Stimulated activated memory B cell treated with anti-CD40 and anti-IgM and Interleukin-4, amounts not matched to agents 10 μg/mL and 1 μg/mL and 100 μg/mL, for 72 hours (primary cell): ENCODE measurements at regions not wholly inside any gene's neighbourhood (a gene's known extent, or its start where the extent isn't known, plus 50 kb on each side); places are given as distances from the start of the nearest gene placed in this dataset.
A peak's percentile ranks its signal among the peaks of the same experiment; 100 is the strongest.

Experiments
- ATAC-seq: fragments of 150-1000 bp; cut with Tn5 transposase; 2 replicates; pipeline ENCODE4 v1.10.0; 2021
- H3K27ac Mint-ChIP-seq: one replicate; pipeline ENCODE4 v1.8.0; 2022; ENCODE audit warnings: mild to moderate bottlenecking, mixed read lengths
- H3K27me3 Mint-ChIP-seq: one replicate; pipeline ENCODE4 v1.8.0; 2022; ENCODE audit warnings: mixed read lengths
- H3K36me3 Mint-ChIP-seq: one replicate; pipeline ENCODE4 v1.8.0; 2022; ENCODE audit warnings: mixed read lengths
- H3K4me1 Mint-ChIP-seq: one replicate; pipeline ENCODE4 v1.8.0; 2022; ENCODE audit warnings: mixed read lengths
- H3K4me3 Mint-ChIP-seq: one replicate; pipeline ENCODE4 v1.8.0; 2022; ENCODE audit warnings: mild to moderate bottlenecking, moderate library complexity, mixed read lengths
- H3K9me3 Mint-ChIP-seq: one replicate; pipeline ENCODE4 v1.8.0; 2022; ENCODE audit warnings: mixed read lengths

DNA sequence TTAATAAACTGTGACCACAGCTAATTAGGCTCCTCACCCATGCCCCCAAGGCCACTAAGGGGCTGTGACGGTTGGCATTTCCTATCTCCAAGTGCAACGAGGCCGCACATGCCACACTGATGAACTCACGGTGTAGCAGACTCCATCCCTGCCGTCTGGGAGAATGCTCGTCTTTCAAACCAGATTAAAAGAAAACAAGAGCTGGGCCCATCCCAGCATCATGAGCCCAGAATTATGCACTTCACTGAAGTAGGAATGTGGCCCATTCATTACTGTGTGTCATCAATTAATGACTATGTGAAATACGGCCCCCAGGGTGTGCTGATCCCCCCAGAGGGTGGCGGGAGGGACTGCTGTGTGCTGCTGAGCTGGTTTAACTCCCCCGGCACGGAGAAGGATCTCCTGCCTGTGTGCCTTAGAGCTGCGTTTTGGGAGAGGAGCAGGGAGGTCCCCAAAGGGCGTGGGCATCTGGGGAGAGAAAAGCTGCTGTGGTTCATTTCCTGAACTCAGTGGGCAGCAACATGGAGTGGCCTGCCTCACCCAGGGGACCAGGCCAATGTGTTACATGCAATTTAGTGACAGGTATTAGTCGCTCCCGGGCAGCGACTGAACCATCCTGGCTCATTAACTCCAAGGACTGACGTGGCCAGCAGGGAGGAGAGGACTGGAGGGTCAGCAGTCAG lies 194.5 kb downstream of the FOXL1 start:
- Mint-ChIP-seq H3K36me3 (no peaks in the 10 kb centered on the region), H3K27me3 (peaks cover 38% of the 10 kb centered on the region), H3K4me3 (no peak overlapping the region), H3K4me1 (no peaks in the 10 kb centered on the region), H3K27ac (no peak overlapping the region), H3K9me3 (no peaks in the 10 kb centered on the region)
- peak; percentile 24 for ATAC-seq

DNA sequence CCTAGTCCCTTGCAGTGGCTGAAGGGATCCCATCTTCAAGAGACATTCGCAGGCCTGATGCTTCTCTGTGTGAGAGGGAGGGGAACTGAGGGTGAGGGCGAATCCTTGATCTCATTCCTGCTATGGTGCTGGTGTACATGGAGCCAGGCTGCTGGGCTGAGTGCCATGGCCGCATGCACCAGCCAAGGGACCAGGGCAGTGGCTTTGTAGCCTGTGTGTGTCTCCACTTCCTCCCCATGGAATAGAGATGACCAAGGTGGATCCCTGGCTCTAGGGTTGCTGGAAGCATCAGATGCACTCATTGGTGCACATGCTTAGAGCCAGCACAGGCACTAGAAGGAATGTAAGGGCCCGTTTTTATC lies 195.0 kb downstream of the FOXL1 start:
- ATAC-seq = no peak
- H3K27ac Mint-ChIP-seq = no peak overlapping the region
- H3K9me3 Mint-ChIP-seq = no peaks in the 10 kb centered on the region
- no peaks in the 10 kb centered on the region for H3K36me3 Mint-ChIP-seq
- H3K27me3 Mint-ChIP-seq = peaks cover 38% of the 10 kb centered on the region
- H3K4me1 Mint-ChIP-seq = no peaks in the 10 kb centered on the region
- H3K4me3 Mint-ChIP-seq = no peak overlapping the region

DNA sequence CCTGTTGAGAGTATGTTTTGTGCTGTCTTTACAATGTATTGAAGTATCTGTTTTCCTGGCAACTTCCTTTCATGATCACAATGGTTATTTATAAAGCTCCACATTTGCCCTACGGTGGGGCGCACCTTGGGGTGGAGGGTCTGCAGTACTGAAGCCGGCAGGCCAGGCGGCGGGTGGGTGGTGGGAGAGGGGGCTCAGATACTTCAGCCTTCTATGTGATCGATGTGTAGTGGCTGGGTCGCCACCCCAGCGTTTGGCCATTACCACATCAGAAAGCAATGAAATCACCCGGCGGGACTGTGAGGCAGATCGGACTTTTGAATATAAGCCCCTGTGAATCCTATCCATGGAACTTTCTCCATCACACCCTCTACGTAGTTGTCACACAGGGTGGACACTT lies 196.6 kb downstream of the FOXL1 start:
- H3K4me1 Mint-ChIP-seq = no peaks in the 10 kb centered on the region
- no peak for ATAC-seq
- no peaks in the 10 kb centered on the region for H3K9me3 Mint-ChIP-seq
- no peak overlapping the region for H3K27ac Mint-ChIP-seq
- no peaks in the 10 kb centered on the region for H3K36me3 Mint-ChIP-seq
- H3K4me3 Mint-ChIP-seq = no peak overlapping the region
- peaks cover 33% of the 10 kb centered on the region for H3K27me3 Mint-ChIP-seq

DNA sequence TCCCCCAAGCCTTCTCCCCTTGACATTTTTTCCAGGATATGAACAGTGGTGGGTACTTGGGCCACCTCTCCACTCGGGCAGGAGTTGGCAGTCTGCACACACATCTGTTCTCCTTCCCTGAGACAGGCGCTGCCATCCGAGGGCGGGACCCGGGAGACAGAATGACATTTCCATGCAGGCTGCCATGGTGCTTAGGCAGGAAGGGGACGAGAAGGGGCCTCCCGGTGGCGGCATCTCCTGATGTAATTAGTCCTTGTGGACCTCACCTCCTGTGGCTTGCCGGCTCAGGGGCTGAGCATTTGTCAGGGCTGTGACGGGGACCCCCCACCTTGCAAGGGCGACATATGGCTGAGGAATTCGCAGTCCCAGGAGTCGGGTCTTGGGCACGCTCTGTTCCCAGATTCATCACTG lies 197.2 kb downstream of the FOXL1 start:
- H3K9me3 Mint-ChIP-seq = no peaks in the 10 kb centered on the region
- H3K27ac Mint-ChIP-seq = no peak overlapping the region
- no peak overlapping the region for H3K4me3 Mint-ChIP-seq
- H3K36me3 Mint-ChIP-seq = no peaks in the 10 kb centered on the region
- ATAC-seq = no peak
- H3K4me1 Mint-ChIP-seq = no peaks in the 10 kb centered on the region
- H3K27me3 Mint-ChIP-seq = peaks cover 31% of the 10 kb centered on the region

DNA sequence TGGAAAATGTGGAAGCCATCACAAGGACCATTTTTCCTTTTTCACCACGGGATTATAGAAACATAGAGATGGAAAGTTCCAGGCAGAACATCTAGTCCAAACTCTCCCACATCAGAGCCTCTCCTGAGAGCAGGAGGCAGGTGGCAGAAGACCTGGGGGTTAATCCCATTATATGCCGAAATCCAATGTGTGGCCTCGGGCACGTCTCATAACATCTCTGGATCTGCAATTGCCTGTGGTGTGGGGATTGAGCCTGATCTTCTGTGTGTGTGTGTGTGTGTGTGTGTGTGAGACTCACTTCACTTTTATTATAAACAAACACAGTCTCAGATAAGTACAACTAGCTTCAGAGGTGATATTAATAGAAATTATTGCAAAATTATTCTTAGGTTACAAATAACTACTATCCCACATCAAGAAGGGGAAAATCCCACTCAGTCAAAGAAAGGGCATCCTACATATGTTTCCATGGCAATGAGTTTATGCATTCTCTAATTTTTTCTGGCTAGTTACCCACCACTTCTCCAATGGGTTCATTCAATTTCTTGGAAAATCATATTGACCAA lies 199.1 kb downstream of the FOXL1 start:
- H3K9me3 Mint-ChIP-seq = no peaks in the 10 kb centered on the region
- peaks cover 29% of the 10 kb centered on the region for H3K27me3 Mint-ChIP-seq
- no peak for ATAC-seq

DNA sequence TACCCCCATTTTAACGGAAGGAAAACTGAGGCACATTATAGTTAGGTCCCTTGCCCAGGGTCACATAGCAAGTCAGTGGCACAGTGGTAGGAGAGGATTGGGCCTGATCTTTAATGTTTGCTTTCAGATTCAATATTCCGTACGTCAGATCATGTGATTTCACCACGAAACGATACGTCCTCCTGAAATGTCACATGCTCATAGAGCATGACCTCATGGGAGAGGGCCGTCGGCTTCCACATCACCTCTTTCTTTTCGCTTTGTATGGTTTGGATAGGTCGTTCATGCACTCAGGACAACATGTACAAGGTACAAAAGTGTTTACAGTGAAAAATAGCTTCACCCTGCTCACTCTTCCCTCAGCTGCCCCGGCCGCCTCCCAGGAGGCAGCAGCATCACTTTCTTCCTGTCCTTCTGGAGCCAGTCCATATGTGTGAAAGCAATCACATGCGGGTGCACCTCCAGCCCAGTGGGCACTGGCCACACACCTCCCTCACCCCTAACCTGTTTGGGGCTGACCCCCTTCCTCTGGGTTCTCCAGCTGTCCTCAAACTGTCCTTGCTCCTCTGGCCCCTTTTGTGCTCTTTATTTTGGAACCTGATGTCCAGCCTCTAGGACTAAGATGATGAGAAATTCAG lies 199.9 kb downstream of the FOXL1 start:
- Mint-ChIP-seq H3K36me3 (no peaks in the 10 kb centered on the region), H3K4me3 (no peak overlapping the region), H3K9me3 (no peaks in the 10 kb centered on the region), H3K27me3 (peaks cover 29% of the 10 kb centered on the region), H3K27ac (no peak overlapping the region), H3K4me1 (no peaks in the 10 kb centered on the region)
- no peak for ATAC-seq

More for the DNA sequence above, 199.1 kb downstream of the FOXL1 start:
- H3K4me3 Mint-ChIP-seq = no peak overlapping the region
- H3K36me3 Mint-ChIP-seq = no peaks in the 10 kb centered on the region
- no peak overlapping the region for H3K27ac Mint-ChIP-seq
- H3K4me1 Mint-ChIP-seq = no peaks in the 10 kb centered on the region

DNA sequence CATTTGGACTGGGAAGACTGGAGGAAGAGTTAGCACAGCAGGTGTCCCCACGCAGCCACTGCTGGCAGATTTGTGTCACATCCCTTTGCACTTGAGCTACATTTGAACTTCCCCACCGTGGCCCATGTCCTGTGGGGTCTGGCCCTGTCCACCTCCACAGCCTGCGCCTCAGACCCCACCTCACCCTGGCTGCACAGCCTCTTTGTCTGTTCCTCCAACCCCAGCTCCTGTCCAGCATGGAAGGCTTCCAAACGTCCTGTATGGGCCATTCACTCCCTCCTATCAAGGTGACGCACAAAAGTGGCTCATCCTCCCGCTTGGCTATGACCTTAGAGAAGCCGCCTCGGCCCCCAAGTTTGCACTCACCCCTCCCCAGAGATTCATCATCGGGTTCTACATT lies 200.6 kb downstream of the FOXL1 start:
- Mint-ChIP-seq H3K4me3 (no peak overlapping the region), H3K27ac (no peak overlapping the region), H3K4me1 (no peaks in the 10 kb centered on the region), H3K9me3 (no peaks in the 10 kb centered on the region), H3K36me3 (no peaks in the 10 kb centered on the region), H3K27me3 (peaks cover 26% of the 10 kb centered on the region)
- no peak for ATAC-seq

DNA sequence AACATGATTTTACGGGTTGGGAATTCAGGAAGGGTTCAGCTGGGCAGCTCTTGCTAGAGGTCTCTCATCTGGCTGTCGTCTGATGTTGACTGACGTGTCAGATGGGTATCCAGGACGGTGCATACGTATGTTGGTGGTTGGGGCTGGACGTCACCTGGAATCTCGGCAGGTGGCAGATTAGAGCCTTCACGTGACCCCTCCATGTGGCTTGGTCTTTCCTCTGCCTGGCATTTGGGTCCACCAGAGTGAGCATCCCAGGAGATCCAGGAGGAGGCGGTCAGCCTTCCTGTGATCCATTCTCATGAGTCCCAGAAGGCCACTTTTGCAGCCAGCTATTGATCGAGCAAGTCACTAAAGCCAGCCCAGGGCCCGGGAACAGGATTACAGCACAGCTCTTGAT lies 202.7 kb downstream of the FOXL1 start:
- Mint-ChIP-seq H3K4me3 (no peak overlapping the region), H3K27ac (no peak overlapping the region), H3K4me1 (no peaks in the 10 kb centered on the region), H3K36me3 (no peaks in the 10 kb centered on the region), H3K27me3 (peaks cover 20% of the 10 kb centered on the region), H3K9me3 (no peaks in the 10 kb centered on the region)
- ATAC-seq = no peak

DNA sequence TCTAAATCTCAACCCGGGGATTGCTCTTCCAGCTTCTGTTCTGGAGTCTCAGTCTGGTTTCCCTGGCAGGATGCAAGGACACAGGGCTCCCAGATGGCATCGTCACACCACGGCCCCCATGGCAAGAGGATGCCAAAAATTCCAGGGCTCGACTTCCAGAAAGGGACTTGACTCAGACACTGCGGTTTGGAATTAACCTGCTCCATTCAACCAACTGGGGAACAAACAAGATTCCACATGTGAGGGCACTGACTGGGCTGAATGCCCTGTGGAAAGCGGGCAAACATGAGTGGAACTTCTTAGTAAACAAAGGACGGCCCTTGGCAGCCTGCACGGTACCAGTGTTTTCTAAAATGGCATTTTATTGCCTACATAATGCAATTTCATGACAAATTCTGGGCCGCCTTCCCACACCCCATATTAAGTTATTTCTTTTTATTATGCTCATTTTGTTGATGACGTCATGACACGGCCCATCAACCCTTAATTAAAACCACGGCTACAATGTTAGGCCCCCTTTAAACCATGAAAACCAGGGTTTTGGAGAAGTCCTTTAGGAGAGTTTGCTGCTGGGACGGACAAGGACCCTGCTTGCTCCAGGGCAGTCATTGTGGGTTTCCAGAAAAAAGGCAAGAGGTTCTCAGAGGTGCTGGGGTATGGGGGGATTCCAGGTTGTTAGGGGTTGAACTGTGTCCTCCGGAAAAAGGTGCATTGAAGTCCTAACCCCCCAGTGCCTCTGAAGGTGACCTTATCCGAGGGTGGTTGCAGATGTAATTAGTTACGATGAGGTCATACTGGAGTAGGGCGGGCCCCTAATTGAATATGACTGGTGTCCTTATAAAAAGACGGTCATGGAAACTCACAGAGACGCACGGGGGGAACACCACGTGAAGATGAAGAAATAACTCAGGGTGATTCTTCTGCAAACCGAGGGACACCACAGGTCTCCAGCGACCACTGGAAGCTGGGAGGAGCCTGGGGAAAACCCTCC lies 205.6 kb downstream of the FOXL1 start:
- no peak for ATAC-seq
- Mint-ChIP-seq H3K27ac (no peak overlapping the region), H3K27me3 (peaks cover 27% of the 10 kb centered on the region), H3K36me3 (no peaks in the 10 kb centered on the region), H3K4me1 (no peaks in the 10 kb centered on the region), H3K9me3 (no peaks in the 10 kb centered on the region), H3K4me3 (no peak overlapping the region)

DNA sequence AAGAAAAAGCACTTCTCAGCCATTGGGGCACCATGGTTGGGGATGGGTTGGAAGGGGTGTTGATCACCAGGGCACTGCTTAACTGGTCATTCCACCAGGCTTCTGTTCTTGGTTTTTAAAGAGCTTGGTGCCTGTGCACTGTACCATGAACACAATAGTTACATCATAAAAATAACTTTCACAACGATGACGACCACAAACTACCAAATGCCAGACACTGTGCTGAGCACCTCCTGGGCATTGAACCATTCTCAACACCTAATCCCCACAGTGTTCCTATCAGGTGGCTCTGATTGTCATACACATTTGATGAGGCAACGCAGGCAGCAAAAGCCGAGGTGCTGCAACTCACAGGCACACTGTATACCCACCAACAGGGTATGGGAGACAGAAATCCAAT lies 208.0 kb downstream of the FOXL1 start:
- Mint-ChIP-seq H3K4me1 (no peaks in the 10 kb centered on the region), H3K9me3 (no peaks in the 10 kb centered on the region), H3K27me3 (peaks cover 26% of the 10 kb centered on the region), H3K36me3 (no peaks in the 10 kb centered on the region), H3K27ac (no peak overlapping the region), H3K4me3 (no peak overlapping the region)
- ATAC-seq = no peak

DNA sequence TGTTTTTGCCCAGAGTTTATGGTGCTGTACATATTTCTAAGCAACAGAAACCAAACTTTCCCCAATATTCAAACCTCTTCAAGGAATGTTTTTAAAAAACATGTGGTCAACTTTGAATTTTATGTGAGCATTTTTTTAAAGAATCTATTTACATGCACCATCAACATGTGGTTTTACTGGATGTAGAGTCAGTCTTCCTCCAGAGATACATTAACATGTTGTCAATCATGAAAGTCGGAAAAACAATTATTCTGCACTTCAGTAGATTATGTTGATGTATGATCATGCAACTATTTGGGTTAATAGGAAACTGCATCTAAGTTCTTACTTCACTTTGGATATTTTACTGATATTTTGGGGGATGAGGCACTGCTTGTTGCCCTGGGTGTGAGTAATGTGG lies 208.6 kb downstream of the FOXL1 start:
- Mint-ChIP-seq H3K4me3 (no peak overlapping the region), H3K27ac (no peak overlapping the region)
- no peak for ATAC-seq

DNA sequence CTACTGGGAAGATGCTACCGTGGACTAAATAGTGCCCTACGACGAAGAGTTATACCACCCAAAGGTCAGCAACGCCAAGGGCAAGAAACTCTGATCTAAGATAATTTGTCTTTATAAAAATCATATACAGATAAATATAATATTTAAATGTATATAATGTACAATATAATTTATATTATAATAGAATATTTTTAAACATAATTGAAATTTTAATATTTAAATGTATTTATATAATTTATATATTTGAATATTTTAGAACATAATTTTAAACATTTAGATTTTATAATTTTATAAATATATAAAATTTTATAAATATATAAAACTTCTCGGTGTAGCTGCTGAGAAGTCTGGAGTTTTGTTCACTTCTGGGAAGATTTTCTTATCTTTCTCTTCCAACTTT lies 209.2 kb downstream of the FOXL1 start:
- Mint-ChIP-seq H3K27me3 (peaks cover 23% of the 10 kb centered on the region), H3K4me1 (no peaks in the 10 kb centered on the region), H3K9me3 (no peaks in the 10 kb centered on the region), H3K27ac (no peak overlapping the region), H3K36me3 (no peaks in the 10 kb centered on the region), H3K4me3 (no peak overlapping the region)
- ATAC-seq = no peak

More for the DNA sequence above, 208.6 kb downstream of the FOXL1 start:
- H3K27me3 Mint-ChIP-seq = peaks cover 23% of the 10 kb centered on the region
- no peaks in the 10 kb centered on the region for H3K9me3 Mint-ChIP-seq
- H3K36me3 Mint-ChIP-seq = no peaks in the 10 kb centered on the region
- H3K4me1 Mint-ChIP-seq = no peaks in the 10 kb centered on the region

DNA sequence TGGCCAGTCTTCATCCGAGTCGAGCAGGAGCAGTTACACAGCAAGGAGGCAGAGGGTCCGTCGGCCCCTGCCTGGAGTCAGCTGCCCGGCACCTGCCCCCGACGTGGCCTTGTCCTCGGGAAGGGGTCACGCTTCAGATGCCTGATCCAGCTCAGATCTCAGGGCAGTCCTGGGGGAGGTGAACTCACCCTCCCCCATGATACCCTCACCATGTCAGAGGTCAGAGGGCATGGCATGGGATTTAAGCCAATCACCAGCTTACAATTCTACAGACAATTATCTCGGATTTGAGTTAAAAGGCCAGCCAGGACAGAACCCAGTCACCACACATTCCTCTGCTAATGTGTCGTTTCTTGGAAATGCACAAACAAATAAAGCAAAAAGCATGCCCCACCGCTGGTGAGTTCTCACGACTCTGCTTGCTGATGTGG lies 211.3 kb downstream of the FOXL1 start:
- peaks cover 30% of the 10 kb centered on the region for H3K27me3 Mint-ChIP-seq

DNA sequence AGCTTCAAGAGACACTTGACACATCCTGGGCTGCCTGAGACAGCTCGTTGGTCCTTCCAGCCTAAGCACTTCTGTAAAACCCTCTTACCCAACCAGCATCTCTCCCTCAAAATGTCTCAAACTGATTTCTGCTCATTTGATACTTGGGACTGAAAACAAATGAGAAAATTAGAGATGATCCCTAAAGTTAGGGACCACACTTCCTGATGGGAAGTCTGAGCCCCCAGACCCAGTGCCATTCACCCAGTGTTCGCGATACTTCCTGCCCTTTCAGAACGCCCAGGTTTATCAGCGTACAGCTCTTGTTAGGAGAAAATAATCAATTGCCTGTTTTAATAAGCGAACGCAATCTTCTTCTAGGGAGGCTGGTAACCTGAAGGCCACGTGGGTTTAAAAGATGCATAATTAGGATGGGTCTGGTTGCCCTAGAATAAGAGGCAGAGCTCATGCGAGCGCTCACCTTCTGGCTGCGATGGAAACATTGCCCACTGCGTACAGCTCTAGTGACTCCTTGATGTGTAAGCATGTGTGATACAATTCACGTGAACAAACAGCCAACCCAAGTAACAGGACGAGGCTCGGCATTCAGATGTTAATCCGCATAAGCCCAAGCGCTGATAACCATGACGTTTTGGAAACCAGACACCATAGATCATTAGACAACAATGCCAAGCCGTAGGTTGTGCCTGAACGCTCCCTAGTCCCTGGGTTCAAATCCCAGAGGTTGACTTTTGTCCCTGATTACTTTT lies 213.1 kb downstream of the FOXL1 start:
- Mint-ChIP-seq H3K4me3 (no peak overlapping the region), H3K27me3 (peaks cover 33% of the 10 kb centered on the region), H3K36me3 (no peaks in the 10 kb centered on the region), H3K4me1 (no peaks in the 10 kb centered on the region), H3K9me3 (no peaks in the 10 kb centered on the region), H3K27ac (no peak overlapping the region)
- no peak for ATAC-seq

More for the DNA sequence above, 211.3 kb downstream of the FOXL1 start:
- Mint-ChIP-seq H3K27ac (no peak overlapping the region), H3K9me3 (no peaks in the 10 kb centered on the region), H3K4me1 (no peaks in the 10 kb centered on the region), H3K4me3 (no peak overlapping the region), H3K36me3 (no peaks in the 10 kb centered on the region)
- ATAC-seq = no peak
